ENCODE measurements at regions not wholly inside any gene's neighbourhood (a gene's known extent, or its start where the extent isn't known, plus 50 kb on each side); places are given as distances from the start of the nearest gene placed in this dataset.

DNA sequence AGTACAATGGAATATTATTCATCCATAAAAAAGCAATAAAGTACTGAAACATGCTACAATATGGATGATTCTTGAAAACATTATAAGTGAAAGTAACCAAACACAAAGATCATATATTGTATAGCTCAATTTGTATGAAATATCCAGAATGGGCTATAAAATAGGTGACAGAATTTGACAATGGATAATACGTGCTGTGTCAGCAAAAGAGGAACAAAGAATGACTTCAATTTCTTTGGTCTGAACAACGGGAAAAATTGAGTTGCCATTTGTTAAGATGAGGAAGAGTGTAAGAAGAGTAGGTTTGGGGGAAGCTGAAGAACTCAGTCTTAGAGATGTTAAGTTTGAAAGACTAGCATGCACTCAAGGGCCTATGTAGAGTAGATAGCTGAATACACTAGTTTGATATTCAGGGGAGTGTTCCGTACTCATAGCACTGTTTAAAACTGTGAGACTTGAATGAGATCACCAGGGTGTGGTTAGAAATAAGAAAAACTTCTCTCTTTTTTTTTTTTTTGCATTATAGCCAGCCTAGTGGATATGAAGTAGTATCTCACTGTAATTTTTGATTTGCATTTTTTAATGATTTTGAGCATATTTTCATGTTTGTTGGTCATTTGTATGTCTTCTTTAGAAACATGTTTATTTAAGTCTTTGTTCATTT is 213.6 kb downstream of the NR4A2 start (continued):
- TF ChIP-seq, protein P1, sequence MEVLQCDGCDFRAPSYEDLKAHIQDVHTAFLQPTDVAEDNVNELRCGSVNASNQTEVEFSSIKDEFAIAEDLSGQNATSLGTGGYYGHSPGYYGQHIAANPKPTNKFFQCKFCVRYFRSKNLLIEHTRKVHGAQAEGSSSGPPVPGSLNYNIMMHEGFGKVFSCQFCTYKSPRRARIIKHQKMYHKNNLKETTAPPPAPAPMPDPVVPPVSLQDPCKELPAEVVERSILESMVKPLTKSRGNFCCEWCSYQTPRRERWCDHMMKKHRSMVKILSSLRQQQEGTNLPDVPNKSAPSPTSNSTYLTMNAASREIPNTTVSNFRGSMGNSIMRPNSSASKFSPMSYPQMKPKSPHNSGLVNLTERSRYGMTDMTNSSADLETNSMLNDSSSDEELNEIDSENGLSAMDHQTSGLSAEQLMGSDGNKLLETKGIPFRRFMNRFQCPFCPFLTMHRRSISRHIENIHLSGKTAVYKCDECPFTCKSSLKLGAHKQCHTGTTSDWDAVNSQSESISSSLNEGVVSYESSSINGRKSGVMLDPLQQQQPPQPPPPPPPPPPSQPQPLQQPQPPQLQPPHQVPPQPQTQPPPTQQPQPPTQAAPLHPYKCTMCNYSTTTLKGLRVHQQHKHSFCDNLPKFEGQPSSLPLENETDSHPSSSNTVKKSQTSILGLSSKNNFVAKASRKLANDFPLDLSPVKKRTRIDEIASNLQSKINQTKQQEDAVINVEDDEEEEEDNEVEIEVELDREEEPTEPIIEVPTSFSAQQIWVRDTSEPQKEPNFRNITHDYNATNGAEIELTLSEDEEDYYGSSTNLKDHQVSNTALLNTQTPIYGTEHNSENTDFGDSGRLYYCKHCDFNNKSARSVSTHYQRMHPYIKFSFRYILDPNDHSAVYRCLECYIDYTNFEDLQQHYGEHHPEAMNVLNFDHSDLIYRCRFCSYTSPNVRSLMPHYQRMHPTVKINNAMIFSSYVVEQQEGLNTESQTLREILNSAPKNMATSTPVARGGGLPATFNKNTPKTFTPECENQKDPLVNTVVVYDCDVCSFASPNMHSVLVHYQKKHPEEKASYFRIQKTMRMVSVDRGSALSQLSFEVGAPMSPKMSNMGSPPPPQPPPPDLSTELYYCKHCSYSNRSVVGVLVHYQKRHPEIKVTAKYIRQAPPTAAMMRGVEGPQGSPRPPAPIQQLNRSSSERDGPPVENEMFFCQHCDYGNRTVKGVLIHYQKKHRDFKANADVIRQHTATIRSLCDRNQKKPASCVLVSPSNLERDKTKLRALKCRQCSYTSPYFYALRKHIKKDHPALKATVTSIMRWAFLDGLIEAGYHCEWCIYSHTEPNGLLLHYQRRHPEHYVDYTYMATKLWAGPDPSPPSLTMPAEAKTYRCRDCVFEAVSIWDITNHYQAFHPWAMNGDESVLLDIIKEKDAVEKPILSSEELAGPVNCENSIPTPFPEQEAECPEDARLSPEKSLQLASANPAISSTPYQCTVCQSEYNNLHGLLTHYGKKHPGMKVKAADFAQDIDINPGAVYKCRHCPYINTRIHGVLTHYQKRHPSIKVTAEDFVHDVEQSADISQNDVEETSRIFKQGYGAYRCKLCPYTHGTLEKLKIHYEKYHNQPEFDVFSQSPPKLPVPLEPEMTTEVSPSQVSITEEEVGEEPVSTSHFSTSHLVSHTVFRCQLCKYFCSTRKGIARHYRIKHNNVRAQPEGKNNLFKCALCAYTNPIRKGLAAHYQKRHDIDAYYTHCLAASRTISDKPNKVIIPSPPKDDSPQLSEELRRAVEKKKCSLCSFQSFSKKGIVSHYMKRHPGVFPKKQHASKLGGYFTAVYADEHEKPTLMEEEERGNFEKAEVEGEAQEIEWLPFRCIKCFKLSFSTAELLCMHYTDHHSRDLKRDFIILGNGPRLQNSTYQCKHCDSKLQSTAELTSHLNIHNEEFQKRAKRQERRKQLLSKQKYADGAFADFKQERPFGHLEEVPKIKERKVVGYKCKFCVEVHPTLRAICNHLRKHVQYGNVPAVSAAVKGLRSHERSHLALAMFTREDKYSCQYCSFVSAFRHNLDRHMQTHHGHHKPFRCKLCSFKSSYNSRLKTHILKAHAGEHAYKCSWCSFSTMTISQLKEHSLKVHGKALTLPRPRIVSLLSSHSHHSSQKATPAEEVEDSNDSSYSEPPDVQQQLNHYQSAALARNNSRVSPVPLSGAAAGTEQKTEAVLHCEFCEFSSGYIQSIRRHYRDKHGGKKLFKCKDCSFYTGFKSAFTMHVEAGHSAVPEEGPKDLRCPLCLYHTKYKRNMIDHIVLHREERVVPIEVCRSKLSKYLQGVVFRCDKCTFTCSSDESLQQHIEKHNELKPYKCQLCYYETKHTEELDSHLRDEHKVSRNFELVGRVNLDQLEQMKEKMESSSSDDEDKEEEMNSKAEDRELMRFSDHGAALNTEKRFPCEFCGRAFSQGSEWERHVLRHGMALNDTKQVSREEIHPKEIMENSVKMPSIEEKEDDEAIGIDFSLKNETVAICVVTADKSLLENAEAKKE (CRISPR knock-in tag; IDR thresholded peaks at IDR 0.05), result no peak

DNA sequence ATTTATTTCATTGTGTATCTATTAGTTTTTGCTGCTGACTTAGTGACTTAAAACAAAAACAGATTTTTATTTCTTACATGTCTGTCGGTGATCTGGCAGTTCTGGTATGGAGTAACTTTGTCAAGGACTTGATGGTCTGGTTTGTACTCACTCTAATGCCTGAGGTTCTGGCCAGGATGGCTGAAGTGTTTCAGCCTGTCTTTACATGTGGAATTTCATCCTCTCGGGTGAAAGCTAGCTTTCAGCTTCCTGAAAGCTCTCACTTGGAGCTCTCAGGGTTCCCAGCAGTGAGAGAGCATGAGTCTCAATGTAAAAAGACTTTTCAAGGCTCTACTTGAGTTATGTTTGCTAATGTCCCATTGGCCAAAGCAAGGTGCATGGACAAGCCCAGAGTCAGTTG is 216.4 kb downstream of the NR4A2 start:
- H3K4me3 Mint-ChIP-seq, result no peak overlapping the region
- Histone ChIP-seq H2AFZ (no peak overlapping the region), H3K36me3 (ENCODE audit: insufficient read depth) (no peaks in the 10 kb centered on the region), H3K4me1 (ENCODE audit: insufficient read depth) (no peaks in the 10 kb centered on the region), H3K27me3 (ENCODE audit: insufficient read depth) (no peaks in the 10 kb centered on the region), H3K9me2 (ENCODE audit: insufficient read depth) (no peaks in the 10 kb centered on the region), H3K4me2 (no peak overlapping the region), H3K27ac (ENCODE audit: low read depth) (no peak overlapping the region), H4K20me1 (replicated peaks; ENCODE audit: insufficient read depth) (no peaks in the 10 kb centered on the region), H3K79me2 (replicated peaks; ENCODE audit: insufficient read depth) (no peaks in the 10 kb centered on the region), H3F3A (replicated peaks; ENCODE audit: low read depth) (no peaks in the 10 kb centered on the region), H3K4me3 (no peak overlapping the region)
- H3K27me3 Mint-ChIP-seq (ENCODE audit: insufficient read depth, low read depth, poor library complexity), result no peaks in the 10 kb centered on the region
- no peaks in the 10 kb centered on the region for H3K4me1 Mint-ChIP-seq
- no peak overlapping the region for H3K27ac Mint-ChIP-seq
- peaks cover 6% of the 10 kb centered on the region; the same call in 1 of the 3 replicates for H3K36me3 Mint-ChIP-seq (ENCODE audit: low read depth)
- ATAC-seq, result no peak
- H3K9me3 Mint-ChIP-seq, result peaks cover 8% of the 10 kb centered on the region
- DNase-seq (ENCODE audit: low spot score), result no peak
- TF ChIP-seq, protein P2, sequence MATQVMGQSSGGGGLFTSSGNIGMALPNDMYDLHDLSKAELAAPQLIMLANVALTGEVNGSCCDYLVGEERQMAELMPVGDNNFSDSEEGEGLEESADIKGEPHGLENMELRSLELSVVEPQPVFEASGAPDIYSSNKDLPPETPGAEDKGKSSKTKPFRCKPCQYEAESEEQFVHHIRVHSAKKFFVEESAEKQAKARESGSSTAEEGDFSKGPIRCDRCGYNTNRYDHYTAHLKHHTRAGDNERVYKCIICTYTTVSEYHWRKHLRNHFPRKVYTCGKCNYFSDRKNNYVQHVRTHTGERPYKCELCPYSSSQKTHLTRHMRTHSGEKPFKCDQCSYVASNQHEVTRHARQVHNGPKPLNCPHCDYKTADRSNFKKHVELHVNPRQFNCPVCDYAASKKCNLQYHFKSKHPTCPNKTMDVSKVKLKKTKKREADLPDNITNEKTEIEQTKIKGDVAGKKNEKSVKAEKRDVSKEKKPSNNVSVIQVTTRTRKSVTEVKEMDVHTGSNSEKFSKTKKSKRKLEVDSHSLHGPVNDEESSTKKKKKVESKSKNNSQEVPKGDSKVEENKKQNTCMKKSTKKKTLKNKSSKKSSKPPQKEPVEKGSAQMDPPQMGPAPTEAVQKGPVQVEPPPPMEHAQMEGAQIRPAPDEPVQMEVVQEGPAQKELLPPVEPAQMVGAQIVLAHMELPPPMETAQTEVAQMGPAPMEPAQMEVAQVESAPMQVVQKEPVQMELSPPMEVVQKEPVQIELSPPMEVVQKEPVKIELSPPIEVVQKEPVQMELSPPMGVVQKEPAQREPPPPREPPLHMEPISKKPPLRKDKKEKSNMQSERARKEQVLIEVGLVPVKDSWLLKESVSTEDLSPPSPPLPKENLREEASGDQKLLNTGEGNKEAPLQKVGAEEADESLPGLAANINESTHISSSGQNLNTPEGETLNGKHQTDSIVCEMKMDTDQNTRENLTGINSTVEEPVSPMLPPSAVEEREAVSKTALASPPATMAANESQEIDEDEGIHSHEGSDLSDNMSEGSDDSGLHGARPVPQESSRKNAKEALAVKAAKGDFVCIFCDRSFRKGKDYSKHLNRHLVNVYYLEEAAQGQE (IDR thresholded peaks at IDR 0.05; ENCODE audit: unreplicated experiment), result no peak
- no peak for TF ChIP-seq ZNF114 (CRISPR knock-in tag; IDR thresholded peaks at IDR 0.05)
- TF ChIP-seq JUNB (IDR thresholded peaks at IDR 0.05; ENCODE audit: unreplicated experiment), result no peak
- TF ChIP-seq NANOG (IDR thresholded peaks at IDR 0.05; ENCODE audit: borderline replicate concordance), result no peak
- no peak for TF ChIP-seq POLR2AphosphoS5 (IDR thresholded peaks at IDR 0.05; ENCODE audit: low read depth)
- TF ChIP-seq, protein P3, sequence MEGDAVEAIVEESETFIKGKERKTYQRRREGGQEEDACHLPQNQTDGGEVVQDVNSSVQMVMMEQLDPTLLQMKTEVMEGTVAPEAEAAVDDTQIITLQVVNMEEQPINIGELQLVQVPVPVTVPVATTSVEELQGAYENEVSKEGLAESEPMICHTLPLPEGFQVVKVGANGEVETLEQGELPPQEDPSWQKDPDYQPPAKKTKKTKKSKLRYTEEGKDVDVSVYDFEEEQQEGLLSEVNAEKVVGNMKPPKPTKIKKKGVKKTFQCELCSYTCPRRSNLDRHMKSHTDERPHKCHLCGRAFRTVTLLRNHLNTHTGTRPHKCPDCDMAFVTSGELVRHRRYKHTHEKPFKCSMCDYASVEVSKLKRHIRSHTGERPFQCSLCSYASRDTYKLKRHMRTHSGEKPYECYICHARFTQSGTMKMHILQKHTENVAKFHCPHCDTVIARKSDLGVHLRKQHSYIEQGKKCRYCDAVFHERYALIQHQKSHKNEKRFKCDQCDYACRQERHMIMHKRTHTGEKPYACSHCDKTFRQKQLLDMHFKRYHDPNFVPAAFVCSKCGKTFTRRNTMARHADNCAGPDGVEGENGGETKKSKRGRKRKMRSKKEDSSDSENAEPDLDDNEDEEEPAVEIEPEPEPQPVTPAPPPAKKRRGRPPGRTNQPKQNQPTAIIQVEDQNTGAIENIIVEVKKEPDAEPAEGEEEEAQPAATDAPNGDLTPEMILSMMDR (conservative IDR thresholded peaks at IDR 0.05; ENCODE audit: low read depth in 2 of 2), result no peak
- TF ChIP-seq, protein P4, sequence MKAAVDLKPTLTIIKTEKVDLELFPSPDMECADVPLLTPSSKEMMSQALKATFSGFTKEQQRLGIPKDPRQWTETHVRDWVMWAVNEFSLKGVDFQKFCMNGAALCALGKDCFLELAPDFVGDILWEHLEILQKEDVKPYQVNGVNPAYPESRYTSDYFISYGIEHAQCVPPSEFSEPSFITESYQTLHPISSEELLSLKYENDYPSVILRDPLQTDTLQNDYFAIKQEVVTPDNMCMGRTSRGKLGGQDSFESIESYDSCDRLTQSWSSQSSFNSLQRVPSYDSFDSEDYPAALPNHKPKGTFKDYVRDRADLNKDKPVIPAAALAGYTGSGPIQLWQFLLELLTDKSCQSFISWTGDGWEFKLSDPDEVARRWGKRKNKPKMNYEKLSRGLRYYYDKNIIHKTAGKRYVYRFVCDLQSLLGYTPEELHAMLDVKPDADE (IDR thresholded peaks at IDR 0.05), result no peak
- TF ChIP-seq EZH2 (IDR thresholded peaks at IDR 0.05; ENCODE audit: low read depth, unreplicated experiment), result no peak
- TF ChIP-seq ZNF331 (CRISPR knock-in tag; IDR thresholded peaks at IDR 0.05; ENCODE audit: low read depth), result no peak
- no peak for TF ChIP-seq CREB1 (CRISPR knock-in tag; IDR thresholded peaks at IDR 0.05; ENCODE audit: low read depth)
- TF ChIP-seq STAT1 (IDR thresholded peaks at IDR 0.05; ENCODE audit: unreplicated experiment), result no peak

Measured in GM23338 (cell line).